ENCODE measurements at regions not wholly inside any gene's neighbourhood (a gene's known extent, or its start where the extent isn't known, plus 50 kb on each side); places are given as distances from the start of the nearest gene placed in this dataset.

DNA sequence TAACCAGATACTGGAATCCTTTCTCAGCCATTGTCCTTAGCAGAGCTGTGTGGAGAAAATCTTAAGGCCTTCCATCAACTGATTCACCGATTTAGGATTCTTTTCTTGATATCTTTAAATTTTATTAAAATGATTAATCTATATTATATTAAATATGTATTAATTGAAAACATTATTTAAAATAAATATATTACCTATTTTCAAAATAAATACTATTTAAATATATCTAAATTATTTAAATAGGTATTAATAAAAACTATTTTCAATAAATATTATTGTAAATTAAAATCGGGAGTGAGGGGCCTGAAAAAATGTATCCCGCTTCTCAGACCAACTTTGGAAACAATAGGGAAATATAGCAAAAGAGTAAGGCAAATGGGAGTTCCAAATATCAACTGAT is 94.0 kb upstream of the HPF1 start:
- TF ChIP-seq, protein P1, sequence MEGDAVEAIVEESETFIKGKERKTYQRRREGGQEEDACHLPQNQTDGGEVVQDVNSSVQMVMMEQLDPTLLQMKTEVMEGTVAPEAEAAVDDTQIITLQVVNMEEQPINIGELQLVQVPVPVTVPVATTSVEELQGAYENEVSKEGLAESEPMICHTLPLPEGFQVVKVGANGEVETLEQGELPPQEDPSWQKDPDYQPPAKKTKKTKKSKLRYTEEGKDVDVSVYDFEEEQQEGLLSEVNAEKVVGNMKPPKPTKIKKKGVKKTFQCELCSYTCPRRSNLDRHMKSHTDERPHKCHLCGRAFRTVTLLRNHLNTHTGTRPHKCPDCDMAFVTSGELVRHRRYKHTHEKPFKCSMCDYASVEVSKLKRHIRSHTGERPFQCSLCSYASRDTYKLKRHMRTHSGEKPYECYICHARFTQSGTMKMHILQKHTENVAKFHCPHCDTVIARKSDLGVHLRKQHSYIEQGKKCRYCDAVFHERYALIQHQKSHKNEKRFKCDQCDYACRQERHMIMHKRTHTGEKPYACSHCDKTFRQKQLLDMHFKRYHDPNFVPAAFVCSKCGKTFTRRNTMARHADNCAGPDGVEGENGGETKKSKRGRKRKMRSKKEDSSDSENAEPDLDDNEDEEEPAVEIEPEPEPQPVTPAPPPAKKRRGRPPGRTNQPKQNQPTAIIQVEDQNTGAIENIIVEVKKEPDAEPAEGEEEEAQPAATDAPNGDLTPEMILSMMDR (IDR thresholded peaks at IDR 0.05): no peak
- TF ChIP-seq EZH2 (IDR thresholded peaks at IDR 0.05): no peak

Data from neural progenitor cell (in vitro differentiated cells).